NCI-H1092 (cell line): ENCODE measurements at regions not wholly inside any gene's neighbourhood (a gene's known extent, or its start where the extent isn't known, plus 50 kb on each side); places are given as distances from the start of the nearest gene placed in this dataset.
"Not testable (repeated sequence)": the region's sequence is repeated elsewhere in the genome, so short reads cannot be mapped to it uniquely, and the experiment has no call there.

Experiments
- DNase-seq: peaks from one replicate; lab custom pipeline; 2025; lab: John Stamatoyannopoulos, UW

GRCh38 chr18:49694402-49694801, 118.9 kb downstream of the ACAA2 start:
- DNase-seq = no peak

GRCh38 chr18:49693717-49694005, 119.7 kb downstream of the ACAA2 start:
- no peak for DNase-seq

DNA sequence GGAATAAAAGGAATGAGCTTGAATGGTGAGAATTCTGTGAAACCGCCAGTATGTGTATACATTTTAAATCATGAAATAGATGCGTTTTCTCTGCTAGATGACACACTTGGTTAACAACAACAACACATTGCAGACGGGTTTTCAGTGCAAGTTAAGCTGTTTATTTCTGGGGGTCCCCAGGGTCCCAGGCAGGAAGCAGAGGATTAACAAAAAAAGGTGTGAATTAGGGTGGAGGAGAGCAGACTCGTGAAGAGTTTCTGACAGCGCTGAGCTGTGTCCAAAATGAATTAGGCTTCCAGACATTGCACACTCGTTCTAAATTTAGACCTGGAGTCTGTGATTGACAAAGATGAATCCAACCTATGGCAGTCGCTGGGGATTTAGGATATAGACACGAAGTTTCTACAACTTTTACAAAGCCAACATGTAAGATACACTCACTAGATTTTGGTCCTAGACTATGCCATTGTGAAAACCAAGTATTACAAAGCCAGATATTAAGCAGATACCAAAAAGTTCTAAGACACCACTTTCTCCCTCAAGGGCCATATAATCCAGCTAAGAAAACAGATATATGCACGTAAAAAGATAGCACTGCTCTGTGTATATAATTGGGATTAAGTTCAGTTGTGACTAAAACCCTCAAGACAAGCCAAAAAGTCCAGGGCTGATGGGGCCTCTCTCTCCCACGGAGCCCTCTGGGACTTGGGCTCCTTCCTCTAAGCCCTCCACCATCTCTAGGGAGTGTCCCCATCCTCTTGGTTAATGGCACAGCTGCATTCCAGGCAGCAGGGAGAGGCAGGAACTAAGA, 120.2 kb downstream of the ACAA2 start:
- DNase-seq = no peak

GRCh38 chr18:49691177-49691608, 122.1 kb downstream of the ACAA2 start:
- no peak for DNase-seq

- no peak for DNase-seq
Measured at GRCh38 chr18:49690312-49690711, 123.0 kb downstream of the ACAA2 start.

DNA sequence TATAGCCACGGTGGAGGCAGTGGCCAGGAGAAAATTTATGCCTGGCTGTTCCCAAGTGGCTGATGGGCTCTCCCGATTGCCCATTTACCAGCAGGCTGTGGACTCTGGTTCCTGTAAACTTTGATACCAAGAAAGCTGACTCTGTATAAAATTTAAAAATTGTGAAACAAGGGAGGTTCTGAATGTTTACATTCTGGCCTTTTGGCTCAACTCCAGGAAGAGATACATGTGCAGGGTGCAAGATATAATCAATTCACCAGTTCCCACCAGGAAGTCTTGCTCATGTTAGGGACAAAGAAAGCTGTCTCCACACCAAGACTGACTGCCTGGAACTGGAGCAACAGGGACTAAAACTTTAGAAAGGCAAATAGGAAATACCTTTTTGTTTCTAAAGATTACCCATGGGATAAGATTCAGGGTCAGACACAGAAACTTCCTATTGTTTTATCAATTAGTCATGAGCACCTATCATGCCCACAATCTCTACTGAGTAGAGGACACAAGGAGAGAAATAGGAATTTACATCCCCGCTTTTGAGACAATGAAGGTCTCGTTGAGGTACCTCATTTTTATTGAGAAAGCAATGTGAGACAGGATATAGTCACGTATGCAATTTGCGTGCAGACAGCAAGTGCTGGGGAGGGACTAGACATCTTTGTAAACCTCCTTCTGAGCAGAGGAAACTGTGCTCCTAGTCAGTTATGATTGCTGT, 123.5 kb downstream of the LIPG start:
- no peak for DNase-seq

- not testable (repeated sequence) for DNase-seq
Measured at GRCh38 chr18:49682803-49683190, 120.9 kb downstream of the LIPG start.

DNA sequence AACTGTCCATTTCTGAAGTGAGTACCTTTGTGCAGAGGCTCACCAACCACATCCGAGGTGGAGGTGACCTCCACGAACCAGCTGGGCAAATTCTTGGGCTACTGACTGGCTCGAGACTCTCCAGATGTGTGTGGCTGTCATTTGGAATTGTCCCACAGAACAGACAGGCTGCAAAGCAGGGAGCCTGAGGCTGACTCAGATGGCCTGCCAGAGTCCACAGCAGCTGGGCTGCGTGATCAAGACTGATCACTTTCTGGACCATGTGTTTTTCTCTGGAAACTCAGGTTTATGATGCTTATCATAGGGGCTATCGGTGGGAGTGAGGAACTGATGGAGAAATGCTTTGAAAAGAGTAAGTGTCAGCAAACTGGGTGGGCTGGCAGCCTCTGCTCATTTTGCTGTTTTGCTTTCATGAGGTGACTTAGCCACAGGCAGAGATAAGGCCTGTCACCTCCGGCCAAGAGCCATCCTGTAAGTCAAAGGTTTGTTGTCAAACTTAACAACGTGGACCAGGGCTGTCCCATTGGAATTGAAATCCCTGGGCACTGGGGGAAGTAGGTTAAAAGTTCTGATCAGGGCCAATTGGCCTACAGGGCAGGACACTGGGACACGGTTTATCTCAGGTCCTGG, 120.4 kb downstream of the LIPG start:
- no peak for DNase-seq

DNA sequence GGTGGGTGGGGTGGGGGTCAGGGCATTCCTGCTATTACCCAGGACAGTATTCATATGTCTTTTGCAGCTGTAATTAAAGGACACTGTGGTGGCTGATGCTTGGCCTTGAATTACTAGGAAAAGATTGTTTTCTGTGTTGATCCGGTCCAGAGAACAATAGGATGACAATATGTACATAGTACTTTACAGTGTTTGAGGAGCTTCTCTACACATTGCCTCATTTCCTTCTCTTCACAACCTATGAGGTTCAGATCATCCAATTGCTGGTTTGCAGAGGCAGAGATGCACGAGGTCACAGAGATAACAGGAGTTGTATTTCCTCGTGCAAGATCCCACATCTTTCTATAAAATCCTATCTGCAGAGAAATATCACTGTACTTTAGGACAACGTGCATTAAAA, 119.5 kb downstream of the LIPG start:
- DNase-seq = no peak

GRCh38 chr18:49678440-49678839, 116.6 kb downstream of the LIPG start:
- no peak for DNase-seq

- DNase-seq = no peak
Measured at GRCh38 chr18:49677762-49678413, 116.0 kb downstream of the LIPG start.

- DNase-seq = no peak
Measured at GRCh38 chr18:49677081-49677480, 115.2 kb downstream of the LIPG start.

GRCh38 chr18:49673281-49673680, 111.4 kb downstream of the LIPG start:
- no peak for DNase-seq

DNA sequence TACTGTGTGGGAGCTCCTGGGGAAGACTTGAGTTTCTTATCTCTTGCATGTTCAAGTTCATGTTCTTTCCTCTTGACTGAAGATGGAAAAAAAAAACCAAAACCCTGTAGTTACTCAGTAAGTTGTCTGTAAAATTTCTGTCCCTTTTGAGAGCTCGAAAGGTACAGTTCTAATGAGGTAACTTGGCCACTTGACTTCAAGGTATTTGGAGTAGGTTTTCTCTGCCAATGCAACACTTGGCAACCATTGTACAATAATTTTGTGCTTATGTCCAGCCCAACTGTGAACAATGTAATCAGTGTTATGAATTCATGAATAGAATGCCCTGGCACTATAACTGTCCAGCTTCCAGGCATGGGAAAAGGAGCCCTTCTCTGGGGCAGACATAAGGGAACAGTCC, 111.0 kb downstream of the LIPG start:
- no peak for DNase-seq

DNA sequence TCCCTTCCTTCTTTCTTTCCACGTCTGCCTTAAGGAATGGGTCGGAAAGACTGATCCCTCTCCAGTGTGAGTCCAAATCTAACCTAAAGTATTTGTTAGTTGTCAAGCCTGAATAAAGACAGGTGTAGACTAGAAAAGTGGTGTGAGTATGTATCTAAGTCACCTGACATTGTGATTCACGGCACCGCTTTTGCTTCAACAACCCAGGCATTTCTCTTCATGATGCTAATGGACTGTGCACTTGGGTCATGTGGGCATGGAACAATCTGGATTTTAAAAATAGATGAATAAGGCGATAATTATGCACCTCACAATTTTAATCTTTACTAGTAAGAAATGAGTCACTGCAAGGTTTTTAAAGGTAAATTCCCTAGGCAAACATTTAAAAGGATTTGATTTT, 107.5 kb downstream of the LIPG start:
- DNase-seq = no peak

- DNase-seq = peak; percentile 24
Measured at GRCh38 chr18:49668574-49669275, 106.9 kb downstream of the LIPG start.

DNA sequence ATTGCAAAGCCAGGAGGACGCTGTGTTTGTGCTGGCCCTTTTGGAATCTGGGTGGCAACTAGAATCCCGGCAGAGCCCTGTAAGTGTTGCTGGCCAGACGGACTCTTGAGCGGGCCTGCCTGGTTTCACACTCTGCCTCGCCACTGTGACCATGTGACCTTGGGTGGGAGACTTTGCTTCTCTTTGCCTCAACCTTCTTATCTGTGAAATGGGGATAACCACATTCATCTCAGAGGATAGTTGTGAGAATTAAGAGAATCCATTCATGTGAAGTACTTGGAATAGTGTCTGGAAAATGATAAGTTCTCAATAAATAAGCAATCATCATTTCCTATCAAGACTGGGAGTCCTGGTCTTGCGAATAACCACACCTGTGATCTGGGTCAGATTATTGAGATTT, 105.6 kb downstream of the LIPG start:
- no peak for DNase-seq

GRCh38 chr18:49666045-49666775, 104.4 kb downstream of the LIPG start:
- DNase-seq = no peak

DNA sequence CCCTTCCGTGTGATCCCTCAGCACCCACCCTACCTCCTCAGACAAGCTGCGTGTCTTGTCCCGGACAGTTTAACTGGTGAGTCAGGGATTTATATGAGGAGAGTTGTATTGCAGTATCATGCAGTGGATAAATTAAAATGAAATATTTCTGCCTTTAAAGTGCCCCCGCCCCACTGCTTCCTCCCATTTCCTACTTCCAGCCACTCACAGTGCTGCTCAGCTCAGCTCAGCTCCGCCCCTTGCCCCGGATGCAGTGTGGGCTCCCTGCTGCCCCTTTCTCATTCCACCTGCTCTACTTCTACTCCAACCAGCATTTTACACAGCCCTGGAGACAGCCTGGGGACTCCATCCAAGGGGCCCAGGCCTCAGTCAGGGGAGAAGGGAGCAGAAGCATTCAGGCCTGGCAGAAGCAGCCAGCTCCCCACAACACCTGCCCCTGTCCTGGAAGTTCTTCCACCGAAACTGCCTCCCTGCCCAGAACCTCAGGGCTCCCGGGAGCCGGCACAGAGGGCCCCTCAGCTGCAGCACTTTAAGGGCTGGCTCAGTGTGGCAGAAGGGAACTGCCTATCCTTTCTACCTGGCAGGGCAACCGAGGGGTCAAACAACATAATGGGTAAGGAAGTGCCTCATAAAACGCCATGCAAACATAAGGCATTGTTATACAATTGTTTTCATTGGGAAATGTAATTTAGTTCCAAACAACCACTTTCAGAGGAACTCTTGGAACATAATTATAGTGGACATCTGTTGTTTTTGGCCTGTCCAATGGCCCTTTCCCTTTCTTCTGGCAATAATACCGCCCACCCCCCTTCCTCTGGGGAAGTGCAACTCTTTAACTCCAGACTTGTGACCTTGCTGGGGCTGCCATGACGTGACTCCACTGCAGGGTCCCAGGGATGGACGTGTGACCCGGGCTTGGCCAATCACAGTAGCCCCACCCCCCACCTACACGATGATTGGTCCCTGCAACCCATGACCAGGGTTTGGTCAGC, 102.3 kb downstream of the LIPG start:
- no peak for DNase-seq

DNA sequence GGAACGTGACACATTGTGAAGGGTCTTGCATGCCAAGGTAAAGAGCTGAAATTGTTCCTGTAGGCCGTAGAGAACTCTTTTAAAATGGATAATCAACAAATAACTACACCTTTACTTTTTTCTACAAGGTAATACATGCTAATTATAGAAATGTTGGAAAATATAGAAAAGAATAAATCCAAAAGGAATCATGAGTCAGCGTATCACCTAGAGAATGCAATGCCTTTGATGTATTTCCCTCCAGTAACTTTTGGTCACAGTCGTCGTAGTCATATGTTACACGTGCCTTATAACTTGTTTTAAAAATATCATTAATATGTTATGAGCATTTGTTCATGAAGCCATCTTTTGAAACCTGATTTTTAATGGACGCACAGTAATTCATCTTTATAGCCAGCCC, 100.6 kb downstream of the LIPG start:
- no peak for DNase-seq
